ENCODE measurements at regions not wholly inside any gene's neighbourhood (a gene's known extent, or its start where the extent isn't known, plus 50 kb on each side); places are given as distances from the start of the nearest gene placed in this dataset.

- H3F3A ChIP-seq (ENCODE audit: low read depth) = no peaks in the 10 kb centered on the region
- H3K27me3 Mint-ChIP-seq (ENCODE audit: insufficient read depth, low read depth) = no peaks in the 10 kb centered on the region
- H3K27ac ChIP-seq = no peak overlapping the region
- H3K4me2 ChIP-seq = no peak overlapping the region
- H3K36me3 Mint-ChIP-seq = no peaks in the 10 kb centered on the region
- H3K9me3 Mint-ChIP-seq = no peaks in the 10 kb centered on the region
- no peaks in the 10 kb centered on the region for H3K27me3 ChIP-seq
- no peak overlapping the region for H2AFZ ChIP-seq (replicated peaks)
- H3K4me3 ChIP-seq = no peak overlapping the region
- H3K9ac ChIP-seq = no peak overlapping the region
- H3K9me3 ChIP-seq (ENCODE audit: low read depth) = no peaks in the 10 kb centered on the region
- no peak overlapping the region for H3K4me3 Mint-ChIP-seq
- H4K20me1 ChIP-seq (ENCODE audit: low read depth) = no peaks in the 10 kb centered on the region
- H3K4me1 ChIP-seq = no peaks in the 10 kb centered on the region
- TF ChIP-seq, protein P1, sequence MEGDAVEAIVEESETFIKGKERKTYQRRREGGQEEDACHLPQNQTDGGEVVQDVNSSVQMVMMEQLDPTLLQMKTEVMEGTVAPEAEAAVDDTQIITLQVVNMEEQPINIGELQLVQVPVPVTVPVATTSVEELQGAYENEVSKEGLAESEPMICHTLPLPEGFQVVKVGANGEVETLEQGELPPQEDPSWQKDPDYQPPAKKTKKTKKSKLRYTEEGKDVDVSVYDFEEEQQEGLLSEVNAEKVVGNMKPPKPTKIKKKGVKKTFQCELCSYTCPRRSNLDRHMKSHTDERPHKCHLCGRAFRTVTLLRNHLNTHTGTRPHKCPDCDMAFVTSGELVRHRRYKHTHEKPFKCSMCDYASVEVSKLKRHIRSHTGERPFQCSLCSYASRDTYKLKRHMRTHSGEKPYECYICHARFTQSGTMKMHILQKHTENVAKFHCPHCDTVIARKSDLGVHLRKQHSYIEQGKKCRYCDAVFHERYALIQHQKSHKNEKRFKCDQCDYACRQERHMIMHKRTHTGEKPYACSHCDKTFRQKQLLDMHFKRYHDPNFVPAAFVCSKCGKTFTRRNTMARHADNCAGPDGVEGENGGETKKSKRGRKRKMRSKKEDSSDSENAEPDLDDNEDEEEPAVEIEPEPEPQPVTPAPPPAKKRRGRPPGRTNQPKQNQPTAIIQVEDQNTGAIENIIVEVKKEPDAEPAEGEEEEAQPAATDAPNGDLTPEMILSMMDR (IDR thresholded peaks at IDR 0.05) = no peak
- no peak for TF ChIP-seq EZH2phosphoT487 (IDR thresholded peaks at IDR 0.05)
- TF ChIP-seq EZH2 (IDR thresholded peaks at IDR 0.05) = no peak
- H3K36me3 ChIP-seq = no peaks in the 10 kb centered on the region
- H3K4me1 Mint-ChIP-seq = no peaks in the 10 kb centered on the region
- DNase-seq (ENCODE audit: low spot score) = no peak
- H3K27ac Mint-ChIP-seq = no peak overlapping the region
- H3K79me2 ChIP-seq (ENCODE audit: low read depth) = no peaks in the 10 kb centered on the region
Measured at GRCh38 chr1:98575955-98576354, 85.6 kb upstream of the SNX7 start.

GRCh38 chr1:98565951-98566350, 95.6 kb upstream of the SNX7 start:
- H3K9me3 ChIP-seq (ENCODE audit: low read depth) = peaks cover 14% of the 10 kb centered on the region
- Mint-ChIP-seq H3K36me3 (no peaks in the 10 kb centered on the region), H3K27ac (no peak overlapping the region), H3K27me3 (ENCODE audit: insufficient read depth, low read depth) (no peaks in the 10 kb centered on the region), H3K4me1 (no peaks in the 10 kb centered on the region), H3K9me3 (peaks cover 19% of the 10 kb centered on the region), H3K4me3 (no peak overlapping the region)
- no peak overlapping the region for H3K9ac ChIP-seq
- peaks cover 4% of the 10 kb centered on the region for H3F3A ChIP-seq (ENCODE audit: low read depth)
- H3K27ac ChIP-seq = peak overlapping the region; percentile 81
- no peaks in the 10 kb centered on the region for H3K27me3 ChIP-seq
- peak; percentile 65 for DNase-seq (ENCODE audit: low spot score)
- H3K4me2 ChIP-seq = peak overlapping the region; percentile 52
- H3K36me3 ChIP-seq = no peaks in the 10 kb centered on the region
- no peaks in the 10 kb centered on the region for H3K79me2 ChIP-seq (ENCODE audit: low read depth)
- H4K20me1 ChIP-seq (ENCODE audit: low read depth) = no peaks in the 10 kb centered on the region
- H3K4me3 ChIP-seq = no peak overlapping the region
- H3K4me1 ChIP-seq = peaks cover 15% of the 10 kb centered on the region
- TF ChIP-seq EZH2phosphoT487 (IDR thresholded peaks at IDR 0.05) = no peak
- H2AFZ ChIP-seq (replicated peaks) = peak overlapping the region; percentile 10

GRCh38 chr1:98559291-98559690, 102.2 kb upstream of the SNX7 start:
- peaks cover 17% of the 10 kb centered on the region for H3K9me3 Mint-ChIP-seq
- no peaks in the 10 kb centered on the region for H3K27me3 ChIP-seq
- H3F3A ChIP-seq (ENCODE audit: low read depth) = peaks cover 21% of the 10 kb centered on the region
- no peaks in the 10 kb centered on the region for H3K27me3 Mint-ChIP-seq (ENCODE audit: insufficient read depth, low read depth)
- TF ChIP-seq, protein P1 (IDR thresholded peaks at IDR 0.05) = no peak
- TF ChIP-seq EZH2phosphoT487 (IDR thresholded peaks at IDR 0.05) = no peak
- TF ChIP-seq EZH2 (IDR thresholded peaks at IDR 0.05) = no peak
- H3K79me2 ChIP-seq (ENCODE audit: low read depth) = no peaks in the 10 kb centered on the region
- no peak overlapping the region for H3K9ac ChIP-seq
- H3K4me3 ChIP-seq = no peak overlapping the region
- no peaks in the 10 kb centered on the region for H4K20me1 ChIP-seq (ENCODE audit: low read depth)
- H3K4me2 ChIP-seq = no peak overlapping the region
- H3K36me3 ChIP-seq = no peaks in the 10 kb centered on the region
- H2AFZ ChIP-seq (replicated peaks) = no peak overlapping the region
- H3K36me3 Mint-ChIP-seq = no peaks in the 10 kb centered on the region
- no peak overlapping the region for H3K27ac ChIP-seq
- H3K4me1 ChIP-seq = peaks cover 18% of the 10 kb centered on the region
- peaks cover 9% of the 10 kb centered on the region for H3K4me1 Mint-ChIP-seq
- no peak for DNase-seq (ENCODE audit: low spot score)
- H3K4me3 Mint-ChIP-seq = no peak overlapping the region
- H3K9me3 ChIP-seq (ENCODE audit: low read depth) = peaks cover 8% of the 10 kb centered on the region
- no peak overlapping the region for H3K27ac Mint-ChIP-seq

- Mint-ChIP-seq H3K27ac (peak overlapping the region; percentile 27), H3K4me1 (peaks cover 15% of the 10 kb centered on the region), H3K4me3 (no peak overlapping the region), H3K27me3 (ENCODE audit: insufficient read depth, low read depth) (no peaks in the 10 kb centered on the region), H3K36me3 (no peaks in the 10 kb centered on the region), H3K9me3 (peaks cover 9% of the 10 kb centered on the region)
- no peaks in the 10 kb centered on the region for H3K79me2 ChIP-seq (ENCODE audit: low read depth)
- H2AFZ ChIP-seq (replicated peaks) = no peak overlapping the region
- H3K4me1 ChIP-seq = peaks cover 26% of the 10 kb centered on the region
- no peaks in the 10 kb centered on the region for H4K20me1 ChIP-seq (ENCODE audit: low read depth)
- peaks cover 3% of the 10 kb centered on the region for H3K9me3 ChIP-seq (ENCODE audit: low read depth)
- H3K27me3 ChIP-seq = no peaks in the 10 kb centered on the region
- H3K4me2 ChIP-seq = peak overlapping the region; percentile 42
- H3K9ac ChIP-seq = no peak overlapping the region
- H3F3A ChIP-seq (ENCODE audit: low read depth) = peaks cover 21% of the 10 kb centered on the region
- TF ChIP-seq EZH2 (IDR thresholded peaks at IDR 0.05) (no peak), EZH2phosphoT487 (IDR thresholded peaks at IDR 0.05) (no peak)
- TF ChIP-seq, protein P1 (IDR thresholded peaks at IDR 0.05) = no peak
- H3K4me3 ChIP-seq = peak overlapping the region; percentile 22
- peak; percentile 80 for DNase-seq (ENCODE audit: low spot score)
- H3K27ac ChIP-seq = peak overlapping the region; percentile 97
- no peaks in the 10 kb centered on the region for H3K36me3 ChIP-seq
Measured at GRCh38 chr1:98557895-98558294, 103.6 kb upstream of the SNX7 start.

All from neural progenitor cell (in vitro differentiated cells).